Liver (tissue), 8 donors: ENCODE measurements at regions not wholly inside any gene's neighbourhood (a gene's known extent, or its start where the extent isn't known, plus 50 kb on each side); places are given as distances from the start of the nearest gene placed in this dataset.

Source experiments
- DNase-seq: peaks from one replicate; pipeline ENCODE4 v3.0.0-alpha.2; 2017; ENCODE audit warnings: low spot score
- H3K27ac ChIP-seq, 2 donors: one replicate each; pipeline ENCODE4 v1.7.0; 2013; ENCODE audit warnings: inconsistent platforms in 2 of 2, low read length in 2 of 2, control low read depth in 1 of 2, low read depth in 1 of 2, mild to moderate bottlenecking in 1 of 2
- H3K27me3 ChIP-seq, 4 donors: one replicate each; pipeline versions ENCODE4 v1.6.1 to v1.7.0; 2013; ENCODE audit warnings: low read length in 3 of 4, inconsistent platforms in 1 of 4, mild to moderate bottlenecking in 1 of 4, moderate library complexity in 1 of 4; ENCODE audit not compliant: control insufficient read depth in 4 of 4, insufficient read depth in 4 of 4
- H3K36me3 ChIP-seq, 4 donors: one replicate each; pipeline versions ENCODE4 v1.6.1 to v1.7.0; 2013; ENCODE audit warnings: low read length in 3 of 4, mild to moderate bottlenecking in 3 of 4, low read depth in 1 of 4, moderate library complexity in 1 of 4; ENCODE audit not compliant: control insufficient read depth in 4 of 4, insufficient read depth in 3 of 4
- H3K4me1 ChIP-seq, 4 donors: one replicate each; pipeline versions ENCODE4 v1.6.1 to v1.7.0; 2013; ENCODE audit warnings: low read length in 3 of 4, mild to moderate bottlenecking in 3 of 4, moderate library complexity in 1 of 4; ENCODE audit not compliant: control insufficient read depth in 4 of 4, insufficient read depth in 4 of 4
- H3K4me3 ChIP-seq, 3 donors: one replicate each; pipeline versions ENCODE4 v1.6.1 to v1.7.0; 2013; ENCODE audit warnings: low read length in 3 of 3, control low read depth in 1 of 3, low read depth in 1 of 3, mild to moderate bottlenecking in 1 of 3
- H3K9ac ChIP-seq, 2 donors: one replicate each; pipeline ENCODE4 v1.7.0; 2013; ENCODE audit warnings: low read length in 2 of 2, mild to moderate bottlenecking in 2 of 2, moderate library complexity in 2 of 2, control low read depth in 1 of 2, low read depth in 1 of 2
- H3K9me3 ChIP-seq, 4 donors: one replicate each; pipeline versions ENCODE4 v1.6.1 to v1.7.0; 2013; ENCODE audit warnings: low read length in 3 of 4; ENCODE audit not compliant: control insufficient read depth in 4 of 4
- EGR1 ChIP-seq, 2 donors: IDR thresholded peaks; 2 replicates each; pipeline ENCODE4 v1.6.1; 2016 to 2018; ENCODE audit warnings: antibody characterized with exemption in 2 of 2, low read depth in 2 of 2
- FOXA1 ChIP-seq: IDR thresholded peaks from 2 replicates; pipeline ENCODE4 v1.6.1; 2016; ENCODE audit warnings: antibody characterized with exemption
- FOXA2 ChIP-seq: IDR thresholded peaks from 2 replicates; pipeline ENCODE4 v1.6.1; 2016; ENCODE audit warnings: antibody characterized with exemption
- GABPA ChIP-seq, 2 donors: IDR thresholded peaks in 1 of 2; conservative IDR thresholded peaks in 1 of 2; 2 replicates each; pipeline ENCODE4 v1.6.1; 2016; ENCODE audit warnings: antibody characterized with exemption in 2 of 2, mild to moderate bottlenecking in 1 of 2, moderate library complexity in 1 of 2
- HNF4G ChIP-seq: IDR thresholded peaks from 2 replicates; pipeline ENCODE4 v1.6.1; 2016; ENCODE audit warnings: antibody characterized with exemption
- JUND ChIP-seq, 2 donors: IDR thresholded peaks; 2 replicates each; pipeline ENCODE4 v1.6.1; 2016; ENCODE audit warnings: antibody characterized with exemption in 2 of 2
- NR2F2 ChIP-seq: IDR thresholded peaks from 2 replicates; pipeline ENCODE4 v1.6.1; 2016; ENCODE audit warnings: antibody characterized with exemption
- RAD21 ChIP-seq, 2 donors: IDR thresholded peaks; 2 replicates each; pipeline ENCODE4 v1.6.1; 2016; ENCODE audit warnings: antibody characterized with exemption in 2 of 2, mild to moderate bottlenecking in 2 of 2
- RXRA ChIP-seq, 2 donors: IDR thresholded peaks; 2 replicates each; pipeline ENCODE4 v1.6.1; 2017 to 2018; ENCODE audit warnings: antibody characterized with exemption in 2 of 2, mild to moderate bottlenecking in 1 of 2
- SP1 ChIP-seq: IDR thresholded peaks from 2 replicates; pipeline ENCODE4 v1.6.1; 2018; ENCODE audit warnings: antibody characterized with exemption, mild to moderate bottlenecking
- TAF1 ChIP-seq: conservative IDR thresholded peaks from 2 replicates; pipeline ENCODE4 v1.6.1; 2016; ENCODE audit warnings: antibody characterized with exemption, mild to moderate bottlenecking
- YY1 ChIP-seq: IDR thresholded peaks from 2 replicates; pipeline ENCODE4 v1.6.1; 2016; ENCODE audit warnings: antibody characterized with exemption, mild to moderate bottlenecking
- WGBS: extraction: QIAGEN DNeasy Blood & Tissue Kit; methylation state at CpG from one replicate; pipeline ENCODE4 v1.1.7; 2013; 5-methylcytosine and 5-hydroxymethylcytosine counted together
- TF ChIP-seq, protein P1 (sequence below): IDR thresholded peaks from 2 replicates; pipeline ENCODE4 v1.6.1; 2016; ENCODE audit warnings: antibody characterized with exemption
- TF ChIP-seq, protein P2 (sequence below): IDR thresholded peaks from 2 replicates; pipeline ENCODE4 v1.6.1; 2016; ENCODE audit warnings: antibody characterized with exemption
- TF ChIP-seq, protein P3 (sequence below): IDR thresholded peaks from 2 replicates; pipeline ENCODE4 v1.6.1; 2016; ENCODE audit warnings: antibody characterized with exemption
- TF ChIP-seq, protein P4 (sequence below): IDR thresholded peaks from 2 replicates; pipeline ENCODE4 v1.6.1; 2016; ENCODE audit warnings: antibody characterized with exemption, mild to moderate bottlenecking
- TF ChIP-seq, protein P5 (sequence below): fragments of 150-350 bp; IDR thresholded peaks from 2 replicates; pipeline ENCODE4 v1.5.1; 2017; ENCODE audit warnings: improper control_type of control experiment, low read depth, low read length; ENCODE audit not compliant: missing input control
- donor health status: healthy.
- donor health status: healthy.
- donor health status: healthy.
- donor health status: healthy.
- donor health status: healthy.

DNA sequence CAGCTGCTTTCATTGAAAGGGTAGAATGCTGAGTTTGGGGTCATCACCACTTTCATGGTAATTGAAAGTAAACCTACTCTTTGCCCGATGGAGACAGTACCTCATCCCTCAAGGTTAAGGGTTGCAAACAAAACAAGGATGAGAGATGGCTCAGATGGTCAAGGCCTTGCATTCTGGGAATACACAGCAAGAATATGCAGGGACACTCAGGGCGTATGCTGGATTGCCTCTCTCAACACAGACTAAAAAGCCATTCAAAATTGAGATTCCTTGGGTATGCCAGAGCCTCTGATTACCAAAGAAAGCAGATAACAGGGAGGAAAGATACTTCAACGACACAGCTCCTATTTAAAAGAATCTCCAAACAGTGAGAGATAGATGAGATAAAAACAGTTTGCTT is 310.4 kb downstream of the ARAP2 start:
- Histone ChIP-seq H3K27me3 (no peaks in the 10 kb centered on the region), H3K9me3 (no peaks in the 10 kb centered on the region), H3K4me1 (no peaks in the 10 kb centered on the region), H3K27ac (no peak overlapping the region), H3K36me3 (no peaks in the 10 kb centered on the region), H3K4me3 (no peak overlapping the region), H3K9ac (no peak overlapping the region)
- no peak for DNase-seq
- no peak for TF ChIP-seq YY1
- TF ChIP-seq, protein P1, sequence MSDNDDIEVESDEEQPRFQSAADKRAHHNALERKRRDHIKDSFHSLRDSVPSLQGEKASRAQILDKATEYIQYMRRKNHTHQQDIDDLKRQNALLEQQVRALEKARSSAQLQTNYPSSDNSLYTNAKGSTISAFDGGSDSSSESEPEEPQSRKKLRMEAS = no peak
- TF ChIP-seq SP1 = no peak
- no peak for TF ChIP-seq FOXA2
- TF ChIP-seq, protein P2, sequence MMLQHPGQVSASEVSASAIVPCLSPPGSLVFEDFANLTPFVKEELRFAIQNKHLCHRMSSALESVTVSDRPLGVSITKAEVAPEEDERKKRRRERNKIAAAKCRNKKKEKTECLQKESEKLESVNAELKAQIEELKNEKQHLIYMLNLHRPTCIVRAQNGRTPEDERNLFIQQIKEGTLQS = no peak
- TF ChIP-seq FOXA1 = no peak
- no peak for TF ChIP-seq EGR1 (IDR thresholded peaks at IDR 0.05; ENCODE audit: low read depth in 2 of 2)
- no peak for TF ChIP-seq RXRA (IDR thresholded peaks at IDR 0.05)
- TF ChIP-seq GABPA (IDR thresholded peaks at IDR 0.05 in 1 of 2, conservative IDR thresholded peaks at IDR 0.05 in 1 of 2) = no peak
- TF ChIP-seq, protein P3, sequence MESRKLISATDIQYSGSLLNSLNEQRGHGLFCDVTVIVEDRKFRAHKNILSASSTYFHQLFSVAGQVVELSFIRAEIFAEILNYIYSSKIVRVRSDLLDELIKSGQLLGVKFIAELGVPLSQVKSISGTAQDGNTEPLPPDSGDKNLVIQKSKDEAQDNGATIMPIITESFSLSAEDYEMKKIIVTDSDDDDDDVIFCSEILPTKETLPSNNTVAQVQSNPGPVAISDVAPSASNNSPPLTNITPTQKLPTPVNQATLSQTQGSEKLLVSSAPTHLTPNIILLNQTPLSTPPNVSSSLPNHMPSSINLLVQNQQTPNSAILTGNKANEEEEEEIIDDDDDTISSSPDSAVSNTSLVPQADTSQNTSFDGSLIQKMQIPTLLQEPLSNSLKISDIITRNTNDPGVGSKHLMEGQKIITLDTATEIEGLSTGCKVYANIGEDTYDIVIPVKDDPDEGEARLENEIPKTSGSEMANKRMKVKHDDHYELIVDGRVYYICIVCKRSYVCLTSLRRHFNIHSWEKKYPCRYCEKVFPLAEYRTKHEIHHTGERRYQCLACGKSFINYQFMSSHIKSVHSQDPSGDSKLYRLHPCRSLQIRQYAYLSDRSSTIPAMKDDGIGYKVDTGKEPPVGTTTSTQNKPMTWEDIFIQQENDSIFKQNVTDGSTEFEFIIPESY = no peak
- TF ChIP-seq, protein P4, sequence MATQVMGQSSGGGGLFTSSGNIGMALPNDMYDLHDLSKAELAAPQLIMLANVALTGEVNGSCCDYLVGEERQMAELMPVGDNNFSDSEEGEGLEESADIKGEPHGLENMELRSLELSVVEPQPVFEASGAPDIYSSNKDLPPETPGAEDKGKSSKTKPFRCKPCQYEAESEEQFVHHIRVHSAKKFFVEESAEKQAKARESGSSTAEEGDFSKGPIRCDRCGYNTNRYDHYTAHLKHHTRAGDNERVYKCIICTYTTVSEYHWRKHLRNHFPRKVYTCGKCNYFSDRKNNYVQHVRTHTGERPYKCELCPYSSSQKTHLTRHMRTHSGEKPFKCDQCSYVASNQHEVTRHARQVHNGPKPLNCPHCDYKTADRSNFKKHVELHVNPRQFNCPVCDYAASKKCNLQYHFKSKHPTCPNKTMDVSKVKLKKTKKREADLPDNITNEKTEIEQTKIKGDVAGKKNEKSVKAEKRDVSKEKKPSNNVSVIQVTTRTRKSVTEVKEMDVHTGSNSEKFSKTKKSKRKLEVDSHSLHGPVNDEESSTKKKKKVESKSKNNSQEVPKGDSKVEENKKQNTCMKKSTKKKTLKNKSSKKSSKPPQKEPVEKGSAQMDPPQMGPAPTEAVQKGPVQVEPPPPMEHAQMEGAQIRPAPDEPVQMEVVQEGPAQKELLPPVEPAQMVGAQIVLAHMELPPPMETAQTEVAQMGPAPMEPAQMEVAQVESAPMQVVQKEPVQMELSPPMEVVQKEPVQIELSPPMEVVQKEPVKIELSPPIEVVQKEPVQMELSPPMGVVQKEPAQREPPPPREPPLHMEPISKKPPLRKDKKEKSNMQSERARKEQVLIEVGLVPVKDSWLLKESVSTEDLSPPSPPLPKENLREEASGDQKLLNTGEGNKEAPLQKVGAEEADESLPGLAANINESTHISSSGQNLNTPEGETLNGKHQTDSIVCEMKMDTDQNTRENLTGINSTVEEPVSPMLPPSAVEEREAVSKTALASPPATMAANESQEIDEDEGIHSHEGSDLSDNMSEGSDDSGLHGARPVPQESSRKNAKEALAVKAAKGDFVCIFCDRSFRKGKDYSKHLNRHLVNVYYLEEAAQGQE = no peak
- TF ChIP-seq, protein P5, sequence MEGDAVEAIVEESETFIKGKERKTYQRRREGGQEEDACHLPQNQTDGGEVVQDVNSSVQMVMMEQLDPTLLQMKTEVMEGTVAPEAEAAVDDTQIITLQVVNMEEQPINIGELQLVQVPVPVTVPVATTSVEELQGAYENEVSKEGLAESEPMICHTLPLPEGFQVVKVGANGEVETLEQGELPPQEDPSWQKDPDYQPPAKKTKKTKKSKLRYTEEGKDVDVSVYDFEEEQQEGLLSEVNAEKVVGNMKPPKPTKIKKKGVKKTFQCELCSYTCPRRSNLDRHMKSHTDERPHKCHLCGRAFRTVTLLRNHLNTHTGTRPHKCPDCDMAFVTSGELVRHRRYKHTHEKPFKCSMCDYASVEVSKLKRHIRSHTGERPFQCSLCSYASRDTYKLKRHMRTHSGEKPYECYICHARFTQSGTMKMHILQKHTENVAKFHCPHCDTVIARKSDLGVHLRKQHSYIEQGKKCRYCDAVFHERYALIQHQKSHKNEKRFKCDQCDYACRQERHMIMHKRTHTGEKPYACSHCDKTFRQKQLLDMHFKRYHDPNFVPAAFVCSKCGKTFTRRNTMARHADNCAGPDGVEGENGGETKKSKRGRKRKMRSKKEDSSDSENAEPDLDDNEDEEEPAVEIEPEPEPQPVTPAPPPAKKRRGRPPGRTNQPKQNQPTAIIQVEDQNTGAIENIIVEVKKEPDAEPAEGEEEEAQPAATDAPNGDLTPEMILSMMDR = no peak
- TF ChIP-seq TAF1 = no peak
- no peak for TF ChIP-seq RAD21 (IDR thresholded peaks at IDR 0.05)
- WGBS = 26% methylated on average over 3 of the region's 3 CpGs

DNA sequence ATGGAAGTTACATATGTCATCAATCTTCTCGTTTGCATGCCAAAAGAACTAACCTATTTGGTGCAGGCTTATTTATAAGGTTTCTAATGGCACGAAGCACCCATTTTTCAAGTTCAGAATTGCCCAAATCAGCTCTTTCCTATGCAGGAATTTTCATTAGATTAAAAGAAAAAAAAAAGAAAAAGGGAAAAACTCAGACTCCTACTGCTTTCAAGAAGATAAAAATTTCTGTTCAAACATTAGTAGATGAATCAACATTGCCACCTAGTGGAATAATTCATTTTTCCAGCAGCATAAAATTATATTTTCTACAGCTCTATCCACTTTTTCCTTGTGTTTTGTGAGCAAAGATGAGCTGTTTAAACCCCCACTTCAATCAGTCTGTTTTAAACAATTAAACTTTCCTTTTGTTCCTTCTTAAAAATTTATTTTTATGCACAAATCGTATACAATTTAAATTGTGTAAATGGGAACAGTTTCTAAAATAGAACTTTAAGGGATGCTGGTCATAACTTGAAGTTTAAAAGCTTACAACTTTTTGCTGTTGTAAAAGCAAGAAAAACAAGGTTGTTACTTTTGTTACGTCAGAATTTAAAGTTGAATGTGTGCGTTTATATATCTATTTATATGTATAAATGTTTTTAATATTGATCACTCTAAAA is 309.9 kb downstream of the ARAP2 start:
- Histone ChIP-seq H3K36me3 (no peaks in the 10 kb centered on the region), H3K9ac (no peak overlapping the region), H3K9me3 (no peaks in the 10 kb centered on the region), H3K27ac (no peak overlapping the region), H3K27me3 (no peaks in the 10 kb centered on the region), H3K4me1 (no peaks in the 10 kb centered on the region), H3K4me3 (no peak overlapping the region)
- TF ChIP-seq HNF4G = no peak
- TF ChIP-seq, protein P5 = peak; percentile 51
- TF ChIP-seq, protein P4 = no peak
- no peak for TF ChIP-seq GABPA (IDR thresholded peaks at IDR 0.05 in 1 of 2, conservative IDR thresholded peaks at IDR 0.05 in 1 of 2)
- no peak for TF ChIP-seq RXRA (IDR thresholded peaks at IDR 0.05)
- no peak for TF ChIP-seq SP1
- peak; percentile 77 to 79 for TF ChIP-seq RAD21 (IDR thresholded peaks at IDR 0.05)
- no peak for TF ChIP-seq NR2F2
- TF ChIP-seq JUND (IDR thresholded peaks at IDR 0.05) = no peak
- no peak for DNase-seq
- WGBS = 20% methylated on average over 5 of the region's 5 CpGs
